HCT116 (cell line): ENCODE measurements at regions not wholly inside any gene's neighbourhood (a gene's known extent, or its start where the extent isn't known, plus 50 kb on each side); places are given as distances from the start of the nearest gene placed in this dataset.

ENCODE experiments used
- ATAC-seq: fragments of 200-7000 bp; cut with Tn5 transposase; 2 replicates; pipeline ENCODE4 v1.9.1; 2020; ENCODE audit warnings: mild to moderate bottlenecking, moderate library complexity
- BruUV-seq: library from RNA; stranded (reverse); fragments of 400-500 nt; replicated peaks from 2 replicates; lab custom pipeline; 2021; lab: Mats Ljungman, UMichigan
- CTCF ChIA-PET: fragments of 300-600 bp; sonication (Branson Sonifier 250); formaldehyde crosslinking; loops from one replicate; lab custom pipeline; 2021; ENCODE audit warnings: antibody characterized with exemption; lab: Charles Lee
- POLR2A ChIA-PET: fragments of 300-600, 350-600 bp; sonication (Branson Sonifier 250); formaldehyde crosslinking; loops from one replicate; lab custom pipeline; 2021; ENCODE audit warnings: antibody characterized with exemption; lab: Charles Lee
- RAD21 ChIA-PET, 2 experiments: fragments of 300-600 bp; sonication (Branson Sonifier 250); formaldehyde crosslinking; loops; one replicate each; lab custom pipeline; 2023; ENCODE audit warnings: low total read pairs in 2 of 2; ENCODE audit not compliant: uncharacterized antibody in 2 of 2, unreplicated experiment in 2 of 2, low non-redundant PET in 1 of 2; lab: Charles Lee
- DNase-seq: peaks from one replicate; pipeline ENCODE4 v3.0.0-alpha.2; 2010; ENCODE audit warnings: low read depth, low spot score
- H2AFZ ChIP-seq: fragments of 200-600 bp; shearing (Covaris generic), sonication (generic); 2 replicates; pipeline ENCODE4 v1.6.1; 2017; ENCODE audit warnings: low read depth, mixed run types, mixed read lengths, antibody characterized with exemption, low read length; ENCODE audit not compliant: poor library complexity, severe bottlenecking
- H3K27ac ChIP-seq: 2 replicates; pipeline ENCODE4 v1.5.1; 2012; ENCODE audit warnings: low read depth, low read length
- H3K27me3 ChIP-seq: fragments of 200-600 bp; sonication (generic); 2 replicates; pipeline ENCODE4 v1.6.1; 2016; ENCODE audit warnings: mixed run types, low read length, mixed read lengths; ENCODE audit not compliant: insufficient read depth
- H3K36me3 ChIP-seq, 2 experiments: fragments of 200-500 bp in 1 of 2; fragments of 200-600 bp in 1 of 2; sonication (Bioruptor generic) in 1 of 2; sonication (generic) in 1 of 2; 2 replicates each; pipeline versions ENCODE4 v1.5.1 to v1.6.1; 2014 to 2016; ENCODE audit warnings: low read length in 2 of 2, inconsistent platforms in 1 of 2, mixed read lengths in 1 of 2, mixed run types in 1 of 2; ENCODE audit not compliant: insufficient read depth in 2 of 2, control insufficient read depth in 1 of 2
- H3K4me1 ChIP-seq, 2 experiments: fragments of 200-600 bp in 1 of 2; sonication (generic) in 1 of 2; 2 replicates each; pipeline versions ENCODE4 v1.5.1 to v1.6.1; 2012 to 2017; ENCODE audit warnings: low read length in 2 of 2, inconsistent platforms in 1 of 2, mild to moderate bottlenecking in 1 of 2, mixed read lengths in 1 of 2, mixed run types in 1 of 2, moderate library complexity in 1 of 2; ENCODE audit not compliant: insufficient read depth in 2 of 2, control insufficient read depth in 1 of 2
- H3K4me2 ChIP-seq: fragments of 200-600 bp; sonication (generic); 2 replicates; pipeline ENCODE4 v1.6.1; 2017; ENCODE audit warnings: mixed run types, low read length, mixed read lengths
- H3K4me3 ChIP-seq, 2 experiments: fragments of 200-600 bp in 1 of 2; sonication (generic) in 1 of 2; replicated peaks in 1 of 2; 2 replicates each; pipeline ENCODE4 v1.5.1; 2011 to 2016; ENCODE audit warnings: low read length in 2 of 2, control low read depth in 1 of 2, low read depth in 1 of 2, mild to moderate bottlenecking in 1 of 2, mixed read lengths in 1 of 2, mixed run types in 1 of 2
- H3K79me2 ChIP-seq: fragments of 200-600 bp; sonication (generic); 2 replicates; pipeline ENCODE4 v1.6.1; 2017; ENCODE audit warnings: mild to moderate bottlenecking, mixed run types, low read length, moderate library complexity, mixed read lengths; ENCODE audit not compliant: insufficient read depth
- H3K9ac ChIP-seq: fragments of 200-600 bp; sonication (generic); 2 replicates; pipeline ENCODE4 v1.6.1; 2016; ENCODE audit warnings: low read length, mixed read lengths
- H3K9me2 ChIP-seq: fragments of 200-600 bp; sonication (generic), shearing (Covaris generic); 2 replicates; pipeline ENCODE4 v1.6.1; 2017; ENCODE audit warnings: mixed run types, mild to moderate bottlenecking, moderate library complexity; ENCODE audit not compliant: insufficient read depth
- H3K9me3 ChIP-seq, 2 experiments: fragments of 200-500 bp in 1 of 2; fragments of 200-600 bp in 1 of 2; sonication (Bioruptor generic) in 1 of 2; sonication (generic) in 1 of 2; 2 replicates each; pipeline ENCODE4 v1.6.1; 2014 to 2017; ENCODE audit warnings: low read length in 2 of 2, mixed read lengths in 2 of 2, inconsistent platforms in 1 of 2, low read depth in 1 of 2, mild to moderate bottlenecking in 1 of 2, mixed run types in 1 of 2, moderate library complexity in 1 of 2; ENCODE audit not compliant: control insufficient read depth in 1 of 2, insufficient read depth in 1 of 2
- H4K20me1 ChIP-seq: fragments of 200-600 bp; sonication (generic), shearing (Covaris generic); 2 replicates; pipeline ENCODE4 v1.6.1; 2017; ENCODE audit warnings: mixed run types, mild to moderate bottlenecking, moderate library complexity; ENCODE audit not compliant: insufficient read depth
- CTCF ChIP-seq, 3 experiments: fragments of 200-600 bp in 1 of 3; sonication (generic) in 1 of 3; IDR thresholded peaks in 2 of 3; conservative IDR thresholded peaks in 1 of 3; 2 replicates each; pipeline ENCODE4 v1.5.1; 2012 to 2017; ENCODE audit warnings: low read depth in 2 of 3, low read length in 2 of 3, antibody characterized with exemption in 1 of 3, borderline replicate concordance in 1 of 3, control low read depth in 1 of 3, mild to moderate bottlenecking in 1 of 3, mixed read lengths in 1 of 3, mixed run types in 1 of 3, moderate library complexity in 1 of 3; ENCODE audit not compliant: insufficient read depth in 1 of 3
- EZH2phosphoT487 ChIP-seq: fragments of 200-600 bp; IDR thresholded peaks from 2 replicates; pipeline ENCODE4 v1.6.1; 2018; ENCODE audit warnings: antibody characterized with exemption, borderline replicate concordance
- SIN3A ChIP-seq: IDR thresholded peaks from 2 replicates; pipeline ENCODE4 v1.6.1; 2012; ENCODE audit warnings: low read depth
- intact Hi-C: fragments of 100-400 bp; cut with micrococcal nuclease; formaldehyde crosslinking; loops from 2 replicates; pipeline ENCODE4 v1.10.0; 2022

- ChIA-PET POLR2A (no interaction called here), RAD21 (no interaction called here), CTCF (no interaction called here)
- Histone ChIP-seq H3K9me3 (no peaks in the 10 kb centered on the region), H3K36me3 (no peaks in the 10 kb centered on the region), H3K9me2 (no peaks in the 10 kb centered on the region), H3K79me2 (no peaks in the 10 kb centered on the region), H3K4me1 (no peaks in the 10 kb centered on the region), H3K4me2 (no peak overlapping the region), H3K4me3 (no peak overlapping the region), H4K20me1 (no peaks in the 10 kb centered on the region), H3K9ac (no peak overlapping the region), H3K27me3 (peaks cover 46% of the 10 kb centered on the region), H3K27ac (no peak overlapping the region), H2AFZ (no peak overlapping the region)
- DNase-seq (no peak), ATAC-seq (no peak; the same call in 1 of the 2 replicates)
- TF ChIP-seq CTCF (IDR thresholded peaks at IDR 0.05 in 2 of 3, conservative IDR thresholded peaks at IDR 0.05 in 1 of 3; ENCODE audit: borderline replicate concordance in 1 of 3, insufficient read depth in 1 of 3, low read depth in 2 of 3, low read length in 2 of 3) = peak in 1 of 3 experiments; percentile 14; a peak in 2 of 6 replicates
- no peak for TF ChIP-seq SIN3A
- intact Hi-C loops = no loop called here
- no TSS peak for BruUV-seq
Measured at GRCh38 chr11:19405966-19406365, 165.2 kb upstream of the E2F8 start.

DNA sequence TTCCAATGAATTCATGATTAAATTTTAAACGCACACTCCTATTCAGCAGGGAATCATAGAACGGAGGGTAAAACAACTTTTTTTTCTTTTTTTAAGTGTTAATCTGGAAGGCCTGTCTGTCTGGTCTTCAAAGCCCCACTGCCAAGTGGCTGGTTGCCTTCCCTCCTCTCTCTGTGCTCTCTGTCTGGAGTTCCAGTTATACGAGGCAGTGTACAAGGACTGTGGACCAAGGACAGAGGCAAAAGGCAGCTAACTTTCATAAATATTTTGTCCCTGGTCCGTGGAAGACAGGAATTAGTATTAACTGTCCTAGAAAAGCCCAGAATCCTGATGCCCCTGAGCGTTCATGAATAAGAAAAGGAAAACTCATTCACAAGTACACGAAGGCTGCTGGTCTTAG lies 164.0 kb upstream of the E2F8 start:
- no peaks in the 10 kb centered on the region for H3K9me3 ChIP-seq
- H3K27ac ChIP-seq = no peak overlapping the region
- no peaks in the 10 kb centered on the region for H3K4me1 ChIP-seq
- no peaks in the 10 kb centered on the region for H4K20me1 ChIP-seq
- H3K4me3 ChIP-seq = no peak overlapping the region
- intact Hi-C loops = no loop called here
- no peaks in the 10 kb centered on the region for H3K36me3 ChIP-seq
- H2AFZ ChIP-seq = no peak overlapping the region
- peaks cover 41% of the 10 kb centered on the region for H3K27me3 ChIP-seq
- CTCF ChIA-PET = no interaction called here
- no peak for DNase-seq
- POLR2A ChIA-PET = no interaction called here
- no TSS peak for BruUV-seq
- RAD21 ChIA-PET = no interaction called here
- H3K4me2 ChIP-seq = no peak overlapping the region
- no peak for TF ChIP-seq EZH2phosphoT487
- H3K9ac ChIP-seq = no peak overlapping the region
- no peaks in the 10 kb centered on the region for H3K79me2 ChIP-seq
- ATAC-seq = no peak
- no peaks in the 10 kb centered on the region for H3K9me2 ChIP-seq
